HepG2 (cell line): ENCODE measurements at regions not wholly inside any gene's neighbourhood (a gene's known extent, or its start where the extent isn't known, plus 50 kb on each side); places are given as distances from the start of the nearest gene placed in this dataset.

Experiments used
- ATAC-seq: fragments of 200-7000 bp; cut with Tn5 transposase; 3 replicates; pipeline ENCODE4 v1.9.1; 2020; ENCODE audit warnings: mild to moderate bottlenecking, moderate library complexity
- BruUV-seq: library from RNA; stranded (reverse); fragments of 400-500 nt; replicated peaks from 2 replicates; lab custom pipeline; 2021; lab: Mats Ljungman, UMichigan
- CTCF ChIA-PET: fragments of 300-600 bp; formaldehyde crosslinking; extraction: SDS; loops from one replicate; lab custom pipeline; 2021; ENCODE audit warnings: low total read pairs, inconsistent platforms, low intra/inter-chr PET ratio; lab: Yijun Ruan, JAX
- POLR2A ChIA-PET: fragments of 350-600 bp; sonication (Branson Sonifier 250); formaldehyde crosslinking; loops from one replicate; lab custom pipeline; 2020; ENCODE audit warnings: antibody characterized with exemption, inconsistent platforms; lab: Yijun Ruan, JAX
- DNase-seq: peaks from one replicate; pipeline ENCODE4 v3.0.0-alpha.2; 2015; ENCODE audit warnings: low spot score
- FAIRE-seq: peaks from 3 replicates; lab custom pipeline; 2011; peaks lifted over from hg19 to GRCh38; lab: Jason Lieb, UNC
- H2AFZ ChIP-seq: one replicate; pipeline ENCODE4 v1.6.1; 2011; ENCODE audit warnings: low read length, inconsistent platforms
- H3K27ac ChIP-seq: fragments of 300-600 bp; 3 replicates; pipeline ENCODE4 v1.8.0; 2011; ENCODE audit warnings: mixed run types, mild to moderate bottlenecking, mixed read lengths, low read length, inconsistent platforms; ENCODE audit not compliant: insufficient read depth; ENCODE audit errors: extremely low read length
- H3K27me3 ChIP-seq, 2 experiments: fragments of 200-600 bp in 1 of 2; 2 replicates in 1 of 2; 3 replicates in 1 of 2; pipeline versions ENCODE4 v1.6.0 to v1.8.0; 2011; ENCODE audit warnings: low read length in 2 of 2, mild to moderate bottlenecking in 2 of 2, moderate library complexity in 2 of 2, inconsistent platforms in 1 of 2; ENCODE audit not compliant: insufficient read depth in 2 of 2, control insufficient read depth in 1 of 2
- H3K36me3 ChIP-seq, 2 experiments: fragments of 200-600 bp in 1 of 2; replicated peaks in 1 of 2; 2 replicates in 1 of 2; 3 replicates in 1 of 2; pipeline versions ENCODE4 v1.5.1 to v1.8.0; 2011; ENCODE audit warnings: low read length in 2 of 2, inconsistent platforms in 1 of 2; ENCODE audit not compliant: insufficient read depth in 2 of 2, control insufficient read depth in 1 of 2
- H3K4me1 ChIP-seq: 2 replicates; pipeline ENCODE4 v1.5.1; 2012; ENCODE audit warnings: low read length, inconsistent platforms; ENCODE audit not compliant: insufficient read depth
- H3K4me2 ChIP-seq: 2 replicates; pipeline ENCODE4 v1.6.0; 2011; ENCODE audit warnings: low read depth, low read length, inconsistent platforms
- H3K4me3 ChIP-seq, 3 experiments: fragments of 200-600 bp in 1 of 3; sonication (generic), shearing (Covaris generic) in 1 of 3; replicated peaks in 1 of 3; 2 replicates each; pipeline ENCODE4 v1.5.1; 2011 to 2016; ENCODE audit warnings: low read length in 3 of 3, inconsistent platforms in 2 of 3, low read depth in 2 of 3, mild to moderate bottlenecking in 2 of 3, control low read depth in 1 of 3, mixed read lengths in 1 of 3; ENCODE audit not compliant: insufficient read depth in 1 of 3
- H3K79me2 ChIP-seq: one replicate; pipeline ENCODE4 v1.6.1; 2011; ENCODE audit warnings: low read length, inconsistent platforms; ENCODE audit not compliant: insufficient read depth
- H3K9ac ChIP-seq: 2 replicates; pipeline ENCODE4 v1.6.0; 2011; ENCODE audit warnings: mild to moderate bottlenecking, low read depth, low read length, inconsistent platforms; ENCODE audit not compliant: insufficient read depth
- H3K9me3 ChIP-seq: 2 replicates; pipeline ENCODE4 v1.5.1; 2012; ENCODE audit warnings: mild to moderate bottlenecking, low read length
- H4K20me1 ChIP-seq: 2 replicates; pipeline ENCODE4 v1.6.0; 2011; ENCODE audit warnings: inconsistent platforms, mild to moderate bottlenecking, low read length, moderate library complexity; ENCODE audit not compliant: insufficient read depth
- DNMT1 ChIP-seq: sonication (generic); formaldehyde crosslinking; IDR thresholded peaks from 2 replicates; pipeline ENCODE4 v1.5.1; 2020; ENCODE audit warnings: mild to moderate bottlenecking, missing genetic modification reagents
- GATAD2A ChIP-seq: IDR thresholded peaks from 2 replicates; pipeline ENCODE4 v1.6.1; 2016
- JDP2 ChIP-seq: sonication (generic); formaldehyde crosslinking; IDR thresholded peaks from 2 replicates; pipeline ENCODE4 v1.8.1; 2022; ENCODE audit warnings: missing genetic modification reagents, borderline replicate concordance
- MTF2 ChIP-seq: sonication (generic); formaldehyde crosslinking; IDR thresholded peaks from 2 replicates; pipeline ENCODE4 v1.5.0; 2020; ENCODE audit warnings: missing genetic modification reagents, borderline replicate concordance
- SUZ12 ChIP-seq: fragments of 150-350 bp; IDR thresholded peaks from 2 replicates; pipeline ENCODE4 v1.6.1; 2014; ENCODE audit warnings: low read depth, low read length
- ZNF577 ChIP-seq: sonication (generic); formaldehyde crosslinking; IDR thresholded peaks from 2 replicates; pipeline ENCODE4 v1.4.0; 2020; ENCODE audit warnings: mild to moderate bottlenecking, low read depth, missing genetic modification reagents, borderline replicate concordance
- whole genome bisulfite sequencing: methylation state at CpG from one replicate; pipeline ENCODE4 v1.1.6; 2017; ENCODE audit warnings: low lambda C conversion rate; 5-methylcytosine and 5-hydroxymethylcytosine counted together
- in situ Hi-C: cut with HindIII; loops from 2 replicates; pipeline ENCODE4 v1.10.0; 2017; ENCODE audit warnings: low pct_unique_long_range_greater_than_20kb; ENCODE audit not compliant: extremely low pct_ligation_motif_present
- intact Hi-C: fragments of 100-400 bp; cut with micrococcal nuclease; formaldehyde crosslinking; loops from one replicate; pipeline ENCODE4 v1.10.0; 2022; ENCODE audit not compliant: unreplicated experiment
- TF ChIP-seq, protein P1 (sequence below): IDR thresholded peaks from 2 replicates; pipeline ENCODE4 v1.6.1; 2016
- TF ChIP-seq, protein P2 (sequence below): sonication (generic); formaldehyde crosslinking; IDR thresholded peaks from 2 replicates; pipeline ENCODE4 v1.5.0; 2020; ENCODE audit warnings: mild to moderate bottlenecking, missing genetic modification reagents, moderate library complexity
- TF ChIP-seq, protein P3 (sequence below): IDR thresholded peaks from 2 replicates; pipeline ENCODE4 v1.6.1; 2016; ENCODE audit warnings: low read depth, missing genetic modification reagents, missing compliant biosample characterization
- TF ChIP-seq, protein P4 (sequence below): sonication (generic); formaldehyde crosslinking; IDR thresholded peaks from 2 replicates; pipeline ENCODE4 v1.4.0; 2020; ENCODE audit warnings: mild to moderate bottlenecking, low read depth, missing genetic modification reagents

DNA sequence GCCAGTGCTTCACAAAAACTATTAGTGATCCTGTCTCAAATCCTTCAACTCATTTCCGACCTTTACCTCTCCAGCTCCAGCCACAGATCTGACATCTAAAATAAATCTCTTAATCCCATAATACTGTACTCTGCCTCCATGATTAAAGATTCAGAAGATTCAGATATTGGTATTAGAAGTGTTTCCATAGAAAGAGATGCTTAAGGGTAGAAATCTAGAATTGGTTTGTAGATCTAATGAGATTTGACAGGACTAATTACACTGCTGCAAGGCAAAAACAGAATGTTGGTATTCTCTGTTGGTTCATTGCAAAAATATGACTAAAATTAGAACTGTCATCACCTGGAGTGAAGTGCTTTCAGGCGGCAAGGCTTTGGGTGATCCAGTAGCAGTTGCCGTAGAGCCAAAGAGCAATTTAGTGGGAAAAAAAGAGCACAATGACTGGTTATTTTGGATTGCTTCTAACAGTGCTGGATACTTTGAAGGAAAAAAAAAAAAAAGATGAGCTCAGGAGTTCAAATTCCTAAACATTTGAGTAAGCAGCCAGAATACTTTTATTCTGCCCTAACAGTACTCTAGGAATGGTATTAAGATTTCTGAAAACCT lies 940.1 kb upstream of the SORCS1 start:
- ATAC-seq: no peak
- H3K79me2 ChIP-seq: no peaks in the 10 kb centered on the region
- H4K20me1 ChIP-seq: no peaks in the 10 kb centered on the region
- no peaks in the 10 kb centered on the region for H3K36me3 ChIP-seq
- H2AFZ ChIP-seq: no peak overlapping the region
- H3K27ac ChIP-seq: no peak overlapping the region
- no peak overlapping the region for H3K4me2 ChIP-seq
- peaks cover 78% of the 10 kb centered on the region for H3K9me3 ChIP-seq
- BruUV-seq: no TSS peak
- H3K4me1 ChIP-seq: no peaks in the 10 kb centered on the region
- POLR2A ChIA-PET: no interaction called here
- in situ Hi-C loops: no loop called here
- no peak for DNase-seq
- no peak overlapping the region for H3K4me3 ChIP-seq
- FAIRE-seq: no peak
- H3K9ac ChIP-seq: no peak overlapping the region
- intact Hi-C loops: no loop called here
- no peaks in the 10 kb centered on the region for H3K27me3 ChIP-seq
- CTCF ChIA-PET: no interaction called here
- 50% methylated on average over 3 of the region's 3 CpGs for WGBS
- TF ChIP-seq, protein P1, sequence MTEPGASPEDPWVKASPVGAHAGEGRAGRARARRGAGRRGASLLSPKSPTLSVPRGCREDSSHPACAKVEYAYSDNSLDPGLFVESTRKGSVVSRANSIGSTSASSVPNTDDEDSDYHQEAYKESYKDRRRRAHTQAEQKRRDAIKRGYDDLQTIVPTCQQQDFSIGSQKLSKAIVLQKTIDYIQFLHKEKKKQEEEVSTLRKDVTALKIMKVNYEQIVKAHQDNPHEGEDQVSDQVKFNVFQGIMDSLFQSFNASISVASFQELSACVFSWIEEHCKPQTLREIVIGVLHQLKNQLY: no peak
- TF ChIP-seq GATAD2A (CRISPR knock-in tag) (no peak), DNMT1 (no peak), JDP2 (CRISPR knock-in tag) (no peak), SUZ12 (no peak), MTF2 (CRISPR knock-in tag) (no peak), ZNF577 (CRISPR knock-in tag) (no peak)
- TF ChIP-seq, protein P2, sequence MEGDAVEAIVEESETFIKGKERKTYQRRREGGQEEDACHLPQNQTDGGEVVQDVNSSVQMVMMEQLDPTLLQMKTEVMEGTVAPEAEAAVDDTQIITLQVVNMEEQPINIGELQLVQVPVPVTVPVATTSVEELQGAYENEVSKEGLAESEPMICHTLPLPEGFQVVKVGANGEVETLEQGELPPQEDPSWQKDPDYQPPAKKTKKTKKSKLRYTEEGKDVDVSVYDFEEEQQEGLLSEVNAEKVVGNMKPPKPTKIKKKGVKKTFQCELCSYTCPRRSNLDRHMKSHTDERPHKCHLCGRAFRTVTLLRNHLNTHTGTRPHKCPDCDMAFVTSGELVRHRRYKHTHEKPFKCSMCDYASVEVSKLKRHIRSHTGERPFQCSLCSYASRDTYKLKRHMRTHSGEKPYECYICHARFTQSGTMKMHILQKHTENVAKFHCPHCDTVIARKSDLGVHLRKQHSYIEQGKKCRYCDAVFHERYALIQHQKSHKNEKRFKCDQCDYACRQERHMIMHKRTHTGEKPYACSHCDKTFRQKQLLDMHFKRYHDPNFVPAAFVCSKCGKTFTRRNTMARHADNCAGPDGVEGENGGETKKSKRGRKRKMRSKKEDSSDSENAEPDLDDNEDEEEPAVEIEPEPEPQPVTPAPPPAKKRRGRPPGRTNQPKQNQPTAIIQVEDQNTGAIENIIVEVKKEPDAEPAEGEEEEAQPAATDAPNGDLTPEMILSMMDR: no peak
- TF ChIP-seq, protein P3, sequence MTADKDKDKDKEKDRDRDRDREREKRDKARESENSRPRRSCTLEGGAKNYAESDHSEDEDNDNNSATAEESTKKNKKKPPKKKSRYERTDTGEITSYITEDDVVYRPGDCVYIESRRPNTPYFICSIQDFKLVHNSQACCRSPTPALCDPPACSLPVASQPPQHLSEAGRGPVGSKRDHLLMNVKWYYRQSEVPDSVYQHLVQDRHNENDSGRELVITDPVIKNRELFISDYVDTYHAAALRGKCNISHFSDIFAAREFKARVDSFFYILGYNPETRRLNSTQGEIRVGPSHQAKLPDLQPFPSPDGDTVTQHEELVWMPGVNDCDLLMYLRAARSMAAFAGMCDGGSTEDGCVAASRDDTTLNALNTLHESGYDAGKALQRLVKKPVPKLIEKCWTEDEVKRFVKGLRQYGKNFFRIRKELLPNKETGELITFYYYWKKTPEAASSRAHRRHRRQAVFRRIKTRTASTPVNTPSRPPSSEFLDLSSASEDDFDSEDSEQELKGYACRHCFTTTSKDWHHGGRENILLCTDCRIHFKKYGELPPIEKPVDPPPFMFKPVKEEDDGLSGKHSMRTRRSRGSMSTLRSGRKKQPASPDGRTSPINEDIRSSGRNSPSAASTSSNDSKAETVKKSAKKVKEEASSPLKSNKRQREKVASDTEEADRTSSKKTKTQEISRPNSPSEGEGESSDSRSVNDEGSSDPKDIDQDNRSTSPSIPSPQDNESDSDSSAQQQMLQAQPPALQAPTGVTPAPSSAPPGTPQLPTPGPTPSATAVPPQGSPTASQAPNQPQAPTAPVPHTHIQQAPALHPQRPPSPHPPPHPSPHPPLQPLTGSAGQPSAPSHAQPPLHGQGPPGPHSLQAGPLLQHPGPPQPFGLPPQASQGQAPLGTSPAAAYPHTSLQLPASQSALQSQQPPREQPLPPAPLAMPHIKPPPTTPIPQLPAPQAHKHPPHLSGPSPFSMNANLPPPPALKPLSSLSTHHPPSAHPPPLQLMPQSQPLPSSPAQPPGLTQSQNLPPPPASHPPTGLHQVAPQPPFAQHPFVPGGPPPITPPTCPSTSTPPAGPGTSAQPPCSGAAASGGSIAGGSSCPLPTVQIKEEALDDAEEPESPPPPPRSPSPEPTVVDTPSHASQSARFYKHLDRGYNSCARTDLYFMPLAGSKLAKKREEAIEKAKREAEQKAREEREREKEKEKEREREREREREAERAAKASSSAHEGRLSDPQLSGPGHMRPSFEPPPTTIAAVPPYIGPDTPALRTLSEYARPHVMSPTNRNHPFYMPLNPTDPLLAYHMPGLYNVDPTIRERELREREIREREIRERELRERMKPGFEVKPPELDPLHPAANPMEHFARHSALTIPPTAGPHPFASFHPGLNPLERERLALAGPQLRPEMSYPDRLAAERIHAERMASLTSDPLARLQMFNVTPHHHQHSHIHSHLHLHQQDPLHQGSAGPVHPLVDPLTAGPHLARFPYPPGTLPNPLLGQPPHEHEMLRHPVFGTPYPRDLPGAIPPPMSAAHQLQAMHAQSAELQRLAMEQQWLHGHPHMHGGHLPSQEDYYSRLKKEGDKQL (CRISPR knock-in tag): no peak
- TF ChIP-seq, protein P4, sequence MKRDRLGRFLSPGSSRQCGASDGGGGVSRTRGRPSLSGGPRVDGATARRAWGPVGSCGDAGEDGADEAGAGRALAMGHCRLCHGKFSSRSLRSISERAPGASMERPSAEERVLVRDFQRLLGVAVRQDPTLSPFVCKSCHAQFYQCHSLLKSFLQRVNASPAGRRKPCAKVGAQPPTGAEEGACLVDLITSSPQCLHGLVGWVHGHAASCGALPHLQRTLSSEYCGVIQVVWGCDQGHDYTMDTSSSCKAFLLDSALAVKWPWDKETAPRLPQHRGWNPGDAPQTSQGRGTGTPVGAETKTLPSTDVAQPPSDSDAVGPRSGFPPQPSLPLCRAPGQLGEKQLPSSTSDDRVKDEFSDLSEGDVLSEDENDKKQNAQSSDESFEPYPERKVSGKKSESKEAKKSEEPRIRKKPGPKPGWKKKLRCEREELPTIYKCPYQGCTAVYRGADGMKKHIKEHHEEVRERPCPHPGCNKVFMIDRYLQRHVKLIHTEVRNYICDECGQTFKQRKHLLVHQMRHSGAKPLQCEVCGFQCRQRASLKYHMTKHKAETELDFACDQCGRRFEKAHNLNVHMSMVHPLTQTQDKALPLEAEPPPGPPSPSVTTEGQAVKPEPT (CRISPR knock-in tag): no peak
